Upper lobe of left lung (tissue), 6 donors: ENCODE measurements at regions not wholly inside any gene's neighbourhood (a gene's known extent, or its start where the extent isn't known, plus 50 kb on each side); places are given as distances from the start of the nearest gene placed in this dataset.

Experiments
- ATAC-seq, 2 donors: fragments of 200-7000 bp; cut with Tn5 transposase; one replicate each; pipeline ENCODE4 v1.9.1; 2022; ENCODE audit warnings: mild to moderate bottlenecking in 2 of 2, moderate library complexity in 2 of 2; ENCODE audit not compliant: low FRiP score in 2 of 2
- DNase-seq, 2 donors: peaks; one replicate each; pipeline ENCODE4 v3.0.0-alpha.2; 2019 to 2020
- H3K27ac ChIP-seq, 4 donors: fragments of 200-600 bp; sonication (generic); one replicate each; pipeline ENCODE4 v1.5.1; 2016 to 2019
- H3K27me3 ChIP-seq, 4 donors: fragments of 200-600 bp; sonication (generic); one replicate each; pipeline ENCODE4 v1.5.1; 2017 to 2019
- H3K36me3 ChIP-seq, 4 donors: fragments of 200-600 bp; sonication (generic); one replicate each; pipeline ENCODE4 v1.5.1; 2016 to 2019
- H3K4me1 ChIP-seq, 4 donors: fragments of 200-600 bp; sonication (generic); one replicate each; pipeline ENCODE4 v1.5.1; 2018 to 2019
- H3K4me3 ChIP-seq, 4 donors: fragments of 200-600 bp; sonication (generic); one replicate each; pipeline ENCODE4 v1.5.1; 2017 to 2019; ENCODE audit warnings: mild to moderate bottlenecking in 2 of 4, moderate library complexity in 1 of 4
- H3K9me3 ChIP-seq, 4 donors: fragments of 200-600 bp; sonication (generic); one replicate each; pipeline ENCODE4 v1.5.1; 2018 to 2019
- EP300 ChIP-seq, 4 donors: sonication (generic); formaldehyde crosslinking; IDR thresholded peaks; one replicate each; pipeline ENCODE4 v1.5.1; 2017; ENCODE audit warnings: antibody characterized with exemption in 4 of 4, control low read depth in 2 of 4
- POLR2A ChIP-seq, 4 donors: fragments of 450-650 bp; IDR thresholded peaks; one replicate each; pipeline ENCODE4 v1.5.1; 2016 to 2017; ENCODE audit warnings: antibody characterized with exemption in 4 of 4, mild to moderate bottlenecking in 2 of 4
- POLR2AphosphoS5 ChIP-seq, 2 donors: sonication (generic); formaldehyde crosslinking; IDR thresholded peaks; one replicate each; pipeline ENCODE4 v1.5.1; 2017; ENCODE audit warnings: antibody characterized with exemption in 2 of 2
- WGBS, 2 donors: methylation state at CpG; one replicate each; pipeline ENCODE4 v1.1.5; 2017 to 2018; 5-methylcytosine and 5-hydroxymethylcytosine counted together
- TF ChIP-seq, protein P1 (sequence below), 6 experiments: fragments of 450-650 bp in 4 of 6; fragments of 200-600 bp in 2 of 6; sonication (generic) in 2 of 6; IDR thresholded peaks; one replicate each; pipeline ENCODE4 v1.5.1; 2016 to 2019; ENCODE audit warnings: antibody characterized with exemption in 6 of 6
- donor health status: DM: no; HTN: no; CAD: no; lungs with moderate emphysema.
- donor health status: DM: no; HTN: yes; CAD: no; lungs with severe emphysema.

GRCh38 chr1:234861761-234862160 is 251.8 kb upstream of the IRF2BP2 start:
- DNase-seq, result no peak
- TF ChIP-seq POLR2AphosphoS5 (IDR thresholded peaks at IDR 0.05) (no peak), POLR2A (IDR thresholded peaks at IDR 0.05) (no peak), EP300 (IDR thresholded peaks at IDR 0.05) (no peak)
- TF ChIP-seq, protein P1, sequence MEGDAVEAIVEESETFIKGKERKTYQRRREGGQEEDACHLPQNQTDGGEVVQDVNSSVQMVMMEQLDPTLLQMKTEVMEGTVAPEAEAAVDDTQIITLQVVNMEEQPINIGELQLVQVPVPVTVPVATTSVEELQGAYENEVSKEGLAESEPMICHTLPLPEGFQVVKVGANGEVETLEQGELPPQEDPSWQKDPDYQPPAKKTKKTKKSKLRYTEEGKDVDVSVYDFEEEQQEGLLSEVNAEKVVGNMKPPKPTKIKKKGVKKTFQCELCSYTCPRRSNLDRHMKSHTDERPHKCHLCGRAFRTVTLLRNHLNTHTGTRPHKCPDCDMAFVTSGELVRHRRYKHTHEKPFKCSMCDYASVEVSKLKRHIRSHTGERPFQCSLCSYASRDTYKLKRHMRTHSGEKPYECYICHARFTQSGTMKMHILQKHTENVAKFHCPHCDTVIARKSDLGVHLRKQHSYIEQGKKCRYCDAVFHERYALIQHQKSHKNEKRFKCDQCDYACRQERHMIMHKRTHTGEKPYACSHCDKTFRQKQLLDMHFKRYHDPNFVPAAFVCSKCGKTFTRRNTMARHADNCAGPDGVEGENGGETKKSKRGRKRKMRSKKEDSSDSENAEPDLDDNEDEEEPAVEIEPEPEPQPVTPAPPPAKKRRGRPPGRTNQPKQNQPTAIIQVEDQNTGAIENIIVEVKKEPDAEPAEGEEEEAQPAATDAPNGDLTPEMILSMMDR (IDR thresholded peaks at IDR 0.05), result no peak
- WGBS, 2 donors, result 84 to 85% methylated on average over 4 of the region's 4 CpGs

GRCh38 chr1:234861024-234861620 is 251.1 kb upstream of the IRF2BP2 start:
- no peak for DNase-seq
- H3K27ac ChIP-seq, result no peak overlapping the region
- no peaks in the 10 kb centered on the region for H3K27me3 ChIP-seq
- H3K4me1 ChIP-seq, result peaks cover 9 to 20% (median 17%) of the 10 kb centered on the region in 4 donors
- ATAC-seq, result no peak
- no peak overlapping the region for H3K4me3 ChIP-seq
- no peaks in the 10 kb centered on the region for H3K36me3 ChIP-seq
- H3K9me3 ChIP-seq, result no peaks in the 10 kb centered on the region
- no peak for TF ChIP-seq POLR2A (IDR thresholded peaks at IDR 0.05)
- TF ChIP-seq, protein P1 (IDR thresholded peaks at IDR 0.05), result no peak
- no peak for TF ChIP-seq EP300 (IDR thresholded peaks at IDR 0.05)
- no peak for TF ChIP-seq POLR2AphosphoS5 (IDR thresholded peaks at IDR 0.05)
- 96 to 97% methylated on average over 2 of the region's 2 CpGs for WGBS, 2 donors

More at GRCh38 chr1:234861761-234862160, 251.8 kb upstream of the IRF2BP2 start:
- H3K4me1 ChIP-seq, result peaks cover 9 to 27% (median 19%) of the 10 kb centered on the region in 4 donors
- peak overlapping the region in 1 of 4 donors; percentile 77 for H3K27ac ChIP-seq
- H3K36me3 ChIP-seq, result no peaks in the 10 kb centered on the region
- no peak overlapping the region for H3K4me3 ChIP-seq
- H3K9me3 ChIP-seq, result no peaks in the 10 kb centered on the region
- ATAC-seq, result no peak
- no peaks in the 10 kb centered on the region for H3K27me3 ChIP-seq

- Histone ChIP-seq H3K4me1 (peaks cover 7 to 16% (median 15%) of the 10 kb centered on the region in 4 donors), H3K9me3 (no peaks in the 10 kb centered on the region), H3K4me3 (no peak overlapping the region), H3K36me3 (no peaks in the 10 kb centered on the region), H3K27me3 (no peaks in the 10 kb centered on the region), H3K27ac (no peak overlapping the region)
- no peak for TF ChIP-seq POLR2AphosphoS5 (IDR thresholded peaks at IDR 0.05)
- TF ChIP-seq POLR2A (IDR thresholded peaks at IDR 0.05), result no peak
- TF ChIP-seq, protein P1 (IDR thresholded peaks at IDR 0.05), result no peak
- TF ChIP-seq EP300 (IDR thresholded peaks at IDR 0.05), result no peak
- ATAC-seq (no peak), DNase-seq (no peak)
Observed at GRCh38 chr1:234858722-234859121, 248.7 kb upstream of the IRF2BP2 start.

DNA sequence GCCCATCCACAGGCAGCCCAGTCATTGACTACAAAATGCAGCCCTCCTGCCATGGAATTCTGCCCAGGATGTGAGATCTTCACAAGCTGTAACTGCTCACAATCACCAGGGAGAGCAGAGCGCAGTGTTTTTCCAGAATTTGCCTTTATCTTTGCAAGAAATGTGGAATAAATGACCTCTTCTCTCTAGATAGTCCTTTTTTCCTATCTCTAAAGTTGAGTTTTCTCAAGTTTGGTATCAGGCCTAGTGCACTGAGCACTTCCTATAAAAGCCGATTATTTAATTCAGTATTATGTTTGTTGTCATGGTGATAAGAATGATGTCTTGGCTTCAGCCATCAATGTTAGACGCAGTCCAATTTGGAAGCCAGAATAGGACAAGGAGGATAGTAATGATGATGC is 246.9 kb upstream of the IRF2BP2 start:
- peaks cover 2 to 11% (median 4%) of the 10 kb centered on the region in 4 donors for H3K4me1 ChIP-seq
- TF ChIP-seq EP300 (IDR thresholded peaks at IDR 0.05) (no peak), POLR2AphosphoS5 (IDR thresholded peaks at IDR 0.05) (peak in 1 of 2 donors; percentile 21)
- H3K9me3 ChIP-seq, result no peaks in the 10 kb centered on the region
- no peaks in the 10 kb centered on the region for H3K36me3 ChIP-seq
- WGBS, 2 donors, result 73 to 77% methylated on average over 3 of the region's 3 CpGs
- DNase-seq (no peak), ATAC-seq (peak in 1 of 2 donors; percentile 82)
- H3K27me3 ChIP-seq, result no peaks in the 10 kb centered on the region
- H3K4me3 ChIP-seq, result no peak overlapping the region
- peak overlapping the region in 1 of 4 donors; percentile 1 for H3K27ac ChIP-seq

- TF ChIP-seq, protein P1 (IDR thresholded peaks at IDR 0.05), result no peak
- TF ChIP-seq EP300 (IDR thresholded peaks at IDR 0.05), result no peak
- no peak for TF ChIP-seq POLR2AphosphoS5 (IDR thresholded peaks at IDR 0.05)
- no peak for TF ChIP-seq POLR2A (IDR thresholded peaks at IDR 0.05)
- no peaks in the 10 kb centered on the region for H3K9me3 ChIP-seq
- H3K4me1 ChIP-seq, result peaks cover 11 to 19% (median 12%) of the 10 kb centered on the region in 4 donors
- no peak overlapping the region for H3K4me3 ChIP-seq
- ATAC-seq (no peak), DNase-seq (no peak)
- H3K27ac ChIP-seq, result no peak overlapping the region
- H3K36me3 ChIP-seq, result no peaks in the 10 kb centered on the region
- H3K27me3 ChIP-seq, result no peaks in the 10 kb centered on the region
- 96 to 100% methylated on average over 3 of the region's 3 CpGs for WGBS, 2 donors
Observed at GRCh38 chr1:234855851-234856250, 245.9 kb upstream of the IRF2BP2 start.
